ENCODE measurements at regions not wholly inside any gene's neighbourhood (a gene's known extent, or its start where the extent isn't known, plus 50 kb on each side); places are given as distances from the start of the nearest gene placed in this dataset.
"Not testable (repeated sequence)": the region's sequence is repeated elsewhere in the genome, so short reads cannot be mapped to it uniquely, and the experiment has no call there.

- H3K27me3 ChIP-seq (ENCODE audit: control insufficient read depth, low read length), result no peaks in the 10 kb centered on the region
- H4K20me1 ChIP-seq (ENCODE audit: control insufficient read depth, insufficient read depth, low read depth, low read length), result no peaks in the 10 kb centered on the region
- H3K9me3 ChIP-seq (ENCODE audit: control insufficient read depth, insufficient read depth, low read length), result no peaks in the 10 kb centered on the region
- no peaks in the 10 kb centered on the region for H3K4me1 ChIP-seq (ENCODE audit: control insufficient read depth, low read length)
- no peak overlapping the region for H3K4me3 ChIP-seq (ENCODE audit: low read length)
- no peaks in the 10 kb centered on the region for H3K36me3 ChIP-seq (ENCODE audit: control insufficient read depth, low read length)
- no peak for TF ChIP-seq CTCF (IDR thresholded peaks at IDR 0.05; ENCODE audit: low read depth, low read length, poor library complexity, severe bottlenecking)
- TF ChIP-seq EZH2phosphoT487 (IDR thresholded peaks at IDR 0.05; ENCODE audit: borderline replicate concordance, low read length), result no peak
- H3K79me2 ChIP-seq (ENCODE audit: control insufficient read depth, low read length), result no peaks in the 10 kb centered on the region
- H3K4me2 ChIP-seq (ENCODE audit: low read length), result no peak overlapping the region
- no peaks in the 10 kb centered on the region for H3K9me2 ChIP-seq (replicated peaks; ENCODE audit: control insufficient read depth, low read length)
- no peak overlapping the region for H3K27ac ChIP-seq (ENCODE audit: low read depth, low read length)
- H3F3A ChIP-seq (ENCODE audit: control insufficient read depth, insufficient read depth), result no peaks in the 10 kb centered on the region
These were observed 406.5 kb upstream of the CHORDC1 start for GRCh38 chr11:90629229-90629806.

GRCh38 chr11:90614318-90614717 lies 391.5 kb upstream of the CHORDC1 start:
- Histone ChIP-seq H3K4me3 (ENCODE audit: low read length) (no peak overlapping the region), H3K4me2 (ENCODE audit: low read length) (no peak overlapping the region), H3K79me2 (ENCODE audit: control insufficient read depth, low read length) (no peaks in the 10 kb centered on the region), H3K4me1 (ENCODE audit: control insufficient read depth, low read length) (no peaks in the 10 kb centered on the region), H4K20me1 (ENCODE audit: control insufficient read depth, insufficient read depth, low read depth, low read length) (no peaks in the 10 kb centered on the region), H3K27ac (ENCODE audit: low read depth, low read length) (no peak overlapping the region), H3K9me3 (ENCODE audit: control insufficient read depth, insufficient read depth, low read length) (no peaks in the 10 kb centered on the region), H3K36me3 (ENCODE audit: control insufficient read depth, low read length) (no peaks in the 10 kb centered on the region), H3K9me2 (replicated peaks; ENCODE audit: control insufficient read depth, low read length) (no peaks in the 10 kb centered on the region), H3K27me3 (ENCODE audit: control insufficient read depth, low read length) (no peaks in the 10 kb centered on the region), H3F3A (ENCODE audit: control insufficient read depth, insufficient read depth) (no peaks in the 10 kb centered on the region)
- TF ChIP-seq CTCF (IDR thresholded peaks at IDR 0.05; ENCODE audit: low read depth, low read length, poor library complexity, severe bottlenecking) (no peak), EZH2phosphoT487 (IDR thresholded peaks at IDR 0.05; ENCODE audit: borderline replicate concordance, low read length) (no peak)

- H3K4me3 ChIP-seq (ENCODE audit: low read length); H3K79me2 ChIP-seq (ENCODE audit: control insufficient read depth, low read length); H3K36me3 ChIP-seq (ENCODE audit: control insufficient read depth, low read length); H3K27ac ChIP-seq (ENCODE audit: low read depth, low read length); H3K4me1 ChIP-seq (ENCODE audit: control insufficient read depth, low read length); H3K4me2 ChIP-seq (ENCODE audit: low read length); H3F3A ChIP-seq (ENCODE audit: control insufficient read depth, insufficient read depth); H3K9me3 ChIP-seq (ENCODE audit: control insufficient read depth, insufficient read depth, low read length); H4K20me1 ChIP-seq (ENCODE audit: control insufficient read depth, insufficient read depth, low read depth, low read length); H3K27me3 ChIP-seq (ENCODE audit: control insufficient read depth, low read length); H3K9me2 ChIP-seq (replicated peaks; ENCODE audit: control insufficient read depth, low read length): not testable (repeated sequence)
These were observed 390.2 kb upstream of the CHORDC1 start for GRCh38 chr11:90613037-90613436.

GRCh38 chr11:90606721-90607120 lies 383.9 kb upstream of the CHORDC1 start:
- Histone ChIP-seq H3K27me3 (ENCODE audit: control insufficient read depth, low read length) (no peaks in the 10 kb centered on the region), H3K9me2 (replicated peaks; ENCODE audit: control insufficient read depth, low read length) (no peaks in the 10 kb centered on the region), H4K20me1 (ENCODE audit: control insufficient read depth, insufficient read depth, low read depth, low read length) (no peaks in the 10 kb centered on the region), H3K36me3 (ENCODE audit: control insufficient read depth, low read length) (no peaks in the 10 kb centered on the region), H3K79me2 (ENCODE audit: control insufficient read depth, low read length) (no peaks in the 10 kb centered on the region), H3K27ac (ENCODE audit: low read depth, low read length) (no peak overlapping the region), H3K4me3 (ENCODE audit: low read length) (no peak overlapping the region), H3F3A (ENCODE audit: control insufficient read depth, insufficient read depth) (no peaks in the 10 kb centered on the region), H3K4me1 (ENCODE audit: control insufficient read depth, low read length) (no peaks in the 10 kb centered on the region), H3K4me2 (ENCODE audit: low read length) (no peak overlapping the region), H3K9me3 (ENCODE audit: control insufficient read depth, insufficient read depth, low read length) (no peaks in the 10 kb centered on the region)
- TF ChIP-seq CTCF (IDR thresholded peaks at IDR 0.05; ENCODE audit: low read depth, low read length, poor library complexity, severe bottlenecking) (no peak), EZH2phosphoT487 (IDR thresholded peaks at IDR 0.05; ENCODE audit: borderline replicate concordance, low read length) (no peak)

Data from DOHH2 (cell line).